Smooth muscle cell (in vitro differentiated cells): ENCODE measurements at regions not wholly inside any gene's neighbourhood (a gene's known extent, or its start where the extent isn't known, plus 50 kb on each side); places are given as distances from the start of the nearest gene placed in this dataset.

ENCODE experiments used
- DNase-seq: peaks from one replicate; lab custom pipeline; 2025; ENCODE audit not compliant: unreplicated experiment; lab: John Stamatoyannopoulos, UW
- H2AFZ ChIP-seq: fragments of 200-600 bp; sonication (generic); 2 replicates; pipeline ENCODE4 v1.6.0; 2016; ENCODE audit warnings: antibody characterized with exemption, low read depth, mild to moderate bottlenecking
- H3F3A ChIP-seq: fragments of 200-600 bp; sonication (generic); 2 replicates; pipeline ENCODE4 v1.6.0; 2017; ENCODE audit warnings: antibody characterized with exemption, low read depth
- H3K27ac ChIP-seq: fragments of 200-600 bp; sonication (generic); 2 replicates; pipeline ENCODE4 v1.5.1; 2016; ENCODE audit warnings: low read depth, mild to moderate bottlenecking
- H3K27me3 ChIP-seq: fragments of 200-600 bp; sonication (generic); 2 replicates; pipeline ENCODE4 v1.6.1; 2016; ENCODE audit warnings: low read depth, mild to moderate bottlenecking
- H3K36me3 ChIP-seq: fragments of 200-600 bp; sonication (generic); 2 replicates; pipeline ENCODE4 v1.5.1; 2016; ENCODE audit warnings: low read depth
- H3K4me1 ChIP-seq: fragments of 200-600 bp; sonication (generic); 2 replicates; pipeline ENCODE4 v1.5.1; 2016; ENCODE audit warnings: low read depth
- H3K4me2 ChIP-seq: fragments of 200-600 bp; sonication (generic); 2 replicates; pipeline ENCODE4 v1.6.0; 2016; ENCODE audit warnings: mild to moderate bottlenecking
- H3K4me3 ChIP-seq: fragments of 200-600 bp; sonication (generic); 2 replicates; pipeline ENCODE4 v1.5.1; 2016; ENCODE audit warnings: mild to moderate bottlenecking
- H3K79me2 ChIP-seq: fragments of 200-600 bp; sonication (generic); 2 replicates; pipeline ENCODE4 v1.6.0; 2016; ENCODE audit warnings: low read depth, mild to moderate bottlenecking
- H3K9ac ChIP-seq: fragments of 200-600 bp; sonication (generic); 2 replicates; pipeline ENCODE4 v1.6.0; 2016; ENCODE audit warnings: low read depth
- H3K9me3 ChIP-seq: fragments of 200-600 bp; sonication (generic); replicated peaks from 2 replicates; pipeline ENCODE4 v1.5.1; 2016; ENCODE audit warnings: low read depth
- H4K20me1 ChIP-seq: fragments of 200-600 bp; sonication (generic); 2 replicates; pipeline ENCODE4 v1.6.0; 2016; ENCODE audit warnings: low read depth
- WGBS: methylation state at CpG from one replicate; pipeline ENCODE4 v1.1.7; 2016; ENCODE audit warnings: low lambda C conversion rate; 5-methylcytosine and 5-hydroxymethylcytosine counted together
- TF ChIP-seq, protein P1 (sequence below): fragments of 200-600 bp; sonication (generic); IDR thresholded peaks from 2 replicates; pipeline ENCODE4 v1.5.1; 2017; ENCODE audit warnings: borderline replicate concordance, mild to moderate bottlenecking, antibody characterized with exemption; ENCODE audit not compliant: insufficient read depth, poor library complexity, severe bottlenecking

DNA sequence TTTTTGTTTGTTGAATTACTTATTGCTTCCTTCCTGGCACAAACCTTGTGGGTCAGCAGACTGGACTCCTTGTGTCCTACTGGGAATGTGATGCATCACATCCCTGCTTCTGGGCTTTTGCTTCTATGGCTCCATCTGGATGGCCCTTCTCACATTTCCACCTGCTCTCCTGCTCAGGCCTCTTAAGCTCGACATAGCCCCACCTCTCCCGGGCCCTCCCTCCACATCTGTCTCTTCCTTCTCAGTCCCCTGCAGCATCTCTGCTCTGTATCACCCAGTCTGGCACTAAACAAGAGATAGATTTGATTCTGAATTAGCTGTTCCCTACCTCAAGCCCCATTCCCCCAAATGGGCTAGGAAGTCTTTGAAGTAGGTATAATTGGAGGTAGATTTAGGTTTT lies 356.8 kb downstream of the DHX35 start:
- Histone ChIP-seq H3K9me3 (no peaks in the 10 kb centered on the region), H3F3A (no peaks in the 10 kb centered on the region), H3K4me3 (no peak overlapping the region), H3K4me2 (no peak overlapping the region), H3K79me2 (no peaks in the 10 kb centered on the region), H4K20me1 (no peaks in the 10 kb centered on the region), H3K27me3 (peaks cover 9% of the 10 kb centered on the region), H3K36me3 (no peaks in the 10 kb centered on the region), H2AFZ (no peak overlapping the region), H3K9ac (no peak overlapping the region), H3K4me1 (no peaks in the 10 kb centered on the region), H3K27ac (no peak overlapping the region)
- DNase-seq = no peak
- TF ChIP-seq, protein P1, sequence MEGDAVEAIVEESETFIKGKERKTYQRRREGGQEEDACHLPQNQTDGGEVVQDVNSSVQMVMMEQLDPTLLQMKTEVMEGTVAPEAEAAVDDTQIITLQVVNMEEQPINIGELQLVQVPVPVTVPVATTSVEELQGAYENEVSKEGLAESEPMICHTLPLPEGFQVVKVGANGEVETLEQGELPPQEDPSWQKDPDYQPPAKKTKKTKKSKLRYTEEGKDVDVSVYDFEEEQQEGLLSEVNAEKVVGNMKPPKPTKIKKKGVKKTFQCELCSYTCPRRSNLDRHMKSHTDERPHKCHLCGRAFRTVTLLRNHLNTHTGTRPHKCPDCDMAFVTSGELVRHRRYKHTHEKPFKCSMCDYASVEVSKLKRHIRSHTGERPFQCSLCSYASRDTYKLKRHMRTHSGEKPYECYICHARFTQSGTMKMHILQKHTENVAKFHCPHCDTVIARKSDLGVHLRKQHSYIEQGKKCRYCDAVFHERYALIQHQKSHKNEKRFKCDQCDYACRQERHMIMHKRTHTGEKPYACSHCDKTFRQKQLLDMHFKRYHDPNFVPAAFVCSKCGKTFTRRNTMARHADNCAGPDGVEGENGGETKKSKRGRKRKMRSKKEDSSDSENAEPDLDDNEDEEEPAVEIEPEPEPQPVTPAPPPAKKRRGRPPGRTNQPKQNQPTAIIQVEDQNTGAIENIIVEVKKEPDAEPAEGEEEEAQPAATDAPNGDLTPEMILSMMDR = no peak
- 80% methylated on average over 2 of the region's 2 CpGs for WGBS

GRCh38 chr20:39312676-39313075 lies 350.5 kb downstream of the DHX35 start:
- Histone ChIP-seq H3K27me3 (peaks cover 9% of the 10 kb centered on the region), H3K4me1 (no peaks in the 10 kb centered on the region), H3K9ac (no peak overlapping the region), H2AFZ (no peak overlapping the region), H3K36me3 (no peaks in the 10 kb centered on the region), H3F3A (no peaks in the 10 kb centered on the region), H3K4me3 (no peak overlapping the region), H3K27ac (no peak overlapping the region), H4K20me1 (no peaks in the 10 kb centered on the region), H3K4me2 (no peak overlapping the region), H3K9me3 (no peaks in the 10 kb centered on the region), H3K79me2 (no peaks in the 10 kb centered on the region)
- TF ChIP-seq, protein P1 = no peak
- DNase-seq = no peak

GRCh38 chr20:39311851-39312506 lies 349.8 kb downstream of the DHX35 start:
- no peaks in the 10 kb centered on the region for H3K4me1 ChIP-seq
- TF ChIP-seq, protein P1 = no peak
- no peaks in the 10 kb centered on the region for H3K79me2 ChIP-seq
- H3K9me3 ChIP-seq = no peaks in the 10 kb centered on the region
- H3K9ac ChIP-seq = no peak overlapping the region
- H3K36me3 ChIP-seq = no peaks in the 10 kb centered on the region
- WGBS = 42% methylated on average over 1 of the region's 1 CpG
- H4K20me1 ChIP-seq = no peaks in the 10 kb centered on the region
- peaks cover 9% of the 10 kb centered on the region for H3K27me3 ChIP-seq
- no peak overlapping the region for H2AFZ ChIP-seq
- no peaks in the 10 kb centered on the region for H3F3A ChIP-seq
- H3K4me3 ChIP-seq = no peak overlapping the region
- no peak overlapping the region for H3K27ac ChIP-seq
- no peak for DNase-seq
- no peak overlapping the region for H3K4me2 ChIP-seq

GRCh38 chr20:39310363-39310995 lies 348.3 kb downstream of the DHX35 start:
- Histone ChIP-seq H3K4me3 (no peak overlapping the region), H3F3A (no peaks in the 10 kb centered on the region), H3K4me2 (no peak overlapping the region), H3K79me2 (no peaks in the 10 kb centered on the region), H3K36me3 (no peaks in the 10 kb centered on the region), H3K4me1 (no peaks in the 10 kb centered on the region), H3K9ac (no peak overlapping the region), H3K27me3 (peaks cover 2% of the 10 kb centered on the region), H3K9me3 (no peaks in the 10 kb centered on the region), H2AFZ (no peak overlapping the region), H4K20me1 (no peaks in the 10 kb centered on the region), H3K27ac (no peak overlapping the region)
- DNase-seq = no peak
- TF ChIP-seq, protein P1 = no peak
- 63% methylated on average over 9 of the region's 9 CpGs for WGBS
